Subcutaneous abdominal adipose tissue (tissue), 5 donors: ENCODE measurements at regions not wholly inside any gene's neighbourhood (a gene's known extent, or its start where the extent isn't known, plus 50 kb on each side); places are given as distances from the start of the nearest gene placed in this dataset.
"Not testable (repeated sequence)": the region's sequence is repeated elsewhere in the genome, so short reads cannot be mapped to it uniquely, and the experiment has no call there.

Experiments used
- H3K27ac ChIP-seq: one replicate; pipeline ENCODE4 v1.7.0; 2013; ENCODE audit warnings: low read depth, mild to moderate bottlenecking, inconsistent platforms, low read length, moderate library complexity
- H3K27me3 ChIP-seq, 5 donors: one replicate each; pipeline ENCODE4 v1.7.0; 2013; ENCODE audit warnings: low read length in 5 of 5, inconsistent platforms in 1 of 5; ENCODE audit not compliant: control insufficient read depth in 5 of 5, insufficient read depth in 4 of 5
- H3K36me3 ChIP-seq, 5 donors: one replicate each; pipeline ENCODE4 v1.7.0; 2013; ENCODE audit warnings: low read length in 5 of 5; ENCODE audit not compliant: control insufficient read depth in 5 of 5, insufficient read depth in 5 of 5
- H3K4me1 ChIP-seq, 5 donors: one replicate each; pipeline ENCODE4 v1.7.0; 2013; ENCODE audit warnings: low read length in 5 of 5, mild to moderate bottlenecking in 3 of 5, moderate library complexity in 1 of 5; ENCODE audit not compliant: control insufficient read depth in 5 of 5, insufficient read depth in 5 of 5
- H3K4me3 ChIP-seq, 5 donors: one replicate each; pipeline ENCODE4 v1.7.0; 2013; ENCODE audit warnings: low read length in 5 of 5, low read depth in 1 of 5
- H3K9ac ChIP-seq, 5 donors: one replicate each; pipeline ENCODE4 v1.7.0; 2013; ENCODE audit warnings: low read length in 5 of 5, mild to moderate bottlenecking in 4 of 5, moderate library complexity in 3 of 5
- H3K9me3 ChIP-seq, 5 donors: one replicate each; pipeline ENCODE4 v1.7.0; 2013; ENCODE audit warnings: low read length in 5 of 5; ENCODE audit not compliant: control insufficient read depth in 5 of 5
- donor health status: healthy.
- donor health status: healthy.
- donor health status: healthy.
- donor health status: healthy.
- donor health status: healthy.

DNA sequence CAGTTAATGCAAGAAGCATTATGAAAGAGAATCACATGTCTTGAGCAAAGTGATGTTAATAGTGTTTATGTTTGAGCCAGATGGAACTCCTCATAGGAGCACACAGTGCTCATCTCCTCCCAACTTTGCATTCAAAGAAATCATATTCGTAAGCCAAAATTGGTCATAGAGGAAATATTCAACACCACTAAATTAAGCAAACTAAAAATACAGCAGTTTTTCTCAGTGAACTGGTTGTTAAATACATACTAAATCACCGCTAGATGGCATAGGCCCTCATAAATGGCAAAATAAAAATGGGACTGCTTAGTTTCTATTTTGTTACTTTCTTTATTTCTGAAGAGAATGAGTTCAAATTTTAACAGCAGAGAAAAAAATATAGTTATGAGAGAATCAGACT, 114.3 kb downstream of the SYT15 start:
- not testable (repeated sequence) for H3K27ac ChIP-seq, H3K9me3 ChIP-seq, H3K9ac ChIP-seq, H3K36me3 ChIP-seq, H3K4me1 ChIP-seq, H3K27me3 ChIP-seq, H3K4me3 ChIP-seq

DNA sequence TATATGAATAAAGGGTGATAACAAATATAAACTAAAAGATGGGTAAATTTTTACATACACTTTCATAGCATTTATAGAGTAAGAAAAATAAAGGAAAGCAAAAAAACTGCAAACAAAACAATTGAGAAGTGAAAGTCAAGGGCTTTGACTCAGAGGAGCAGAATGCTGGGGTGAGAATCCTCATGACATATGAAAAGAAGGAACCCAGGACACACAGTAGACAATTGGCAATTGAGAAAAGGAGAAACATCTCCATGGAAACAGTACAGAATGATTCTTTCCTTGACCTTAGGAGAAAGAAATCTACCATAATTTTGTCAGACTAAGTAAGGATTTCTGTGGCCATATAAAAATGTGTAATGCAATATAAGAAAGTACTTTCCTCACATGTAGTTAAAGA, 138.3 kb downstream of the SYT15 start:
- not testable (repeated sequence) for H3K27me3 ChIP-seq, H3K27ac ChIP-seq, H3K9ac ChIP-seq, H3K4me1 ChIP-seq, H3K9me3 ChIP-seq, H3K36me3 ChIP-seq, H3K4me3 ChIP-seq

DNA sequence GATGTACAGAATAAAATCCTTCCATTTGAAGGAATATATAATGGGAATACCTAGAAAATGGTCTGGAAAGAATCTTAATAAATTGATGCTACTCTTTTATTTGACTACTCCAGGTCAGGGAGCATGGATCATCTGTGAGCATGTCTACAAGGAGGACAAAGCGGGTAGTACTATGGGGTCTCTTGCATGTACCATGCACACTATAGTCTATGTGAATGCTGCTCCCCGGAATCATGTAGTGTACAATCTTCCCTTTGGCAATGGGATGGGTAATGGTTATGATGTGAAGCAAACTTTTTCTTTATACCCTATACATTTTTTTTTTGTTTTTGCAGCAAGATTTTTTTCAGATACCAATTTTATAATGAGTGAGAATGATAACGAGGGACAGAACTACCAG, 139.1 kb downstream of the SYT15 start:
- H3K36me3 ChIP-seq, H3K4me1 ChIP-seq, H3K4me3 ChIP-seq, H3K27ac ChIP-seq, H3K9ac ChIP-seq, H3K9me3 ChIP-seq, H3K27me3 ChIP-seq: not testable (repeated sequence)

DNA sequence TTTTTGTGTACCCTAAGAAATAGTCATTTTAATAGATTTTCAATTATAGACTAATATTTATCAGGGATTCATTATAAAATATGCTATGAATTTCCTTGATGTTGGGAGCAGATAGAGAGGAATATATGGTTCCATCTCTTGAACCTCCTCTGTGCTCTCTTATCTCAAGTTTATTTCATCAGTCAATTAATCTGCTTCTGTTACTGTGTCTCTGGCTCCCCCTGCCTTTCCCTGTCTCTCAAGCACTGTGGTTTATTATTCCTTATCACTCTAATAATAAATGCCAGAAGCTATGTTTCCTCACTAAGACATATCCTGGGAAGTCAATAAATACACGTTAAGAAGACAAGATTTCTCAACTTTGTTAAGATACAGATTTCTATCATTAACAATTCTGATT, 141.5 kb downstream of the SYT15 start:
- H3K4me1 ChIP-seq, H3K9me3 ChIP-seq, H3K36me3 ChIP-seq, H3K27ac ChIP-seq, H3K27me3 ChIP-seq, H3K4me3 ChIP-seq, H3K9ac ChIP-seq: not testable (repeated sequence)

DNA sequence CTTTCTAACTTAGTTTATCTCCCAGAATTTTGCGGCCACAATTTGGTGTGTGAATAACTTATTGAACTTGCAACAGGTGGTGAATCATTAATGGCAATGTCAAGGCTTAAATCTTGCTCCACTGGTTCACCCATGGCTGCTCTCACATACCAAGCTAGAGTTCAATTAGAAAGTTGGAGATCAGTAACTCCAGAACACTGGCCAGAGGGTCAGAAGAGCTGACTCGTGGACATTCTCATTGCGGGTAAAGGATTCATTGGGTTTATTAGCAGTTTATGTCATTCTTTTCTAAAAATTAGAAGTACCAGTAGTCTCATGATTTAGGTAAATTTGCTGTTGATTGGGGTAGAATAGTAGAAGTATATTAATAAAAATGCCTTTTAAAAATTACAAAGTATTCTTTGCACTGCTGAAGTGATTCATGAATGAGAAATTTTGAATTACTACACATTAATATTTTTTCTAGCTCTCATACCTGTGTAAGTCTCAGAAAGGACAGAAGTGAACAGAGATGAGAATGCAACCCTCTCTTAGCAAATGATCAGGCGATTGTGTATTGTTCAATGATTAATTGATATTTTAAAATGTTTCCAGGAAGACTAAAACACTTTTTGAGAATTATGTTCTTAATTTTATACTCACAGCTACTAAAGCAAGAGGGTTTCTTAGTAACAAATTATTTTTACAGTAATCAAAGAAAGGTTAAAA, 142.0 kb downstream of the SYT15 start:
- H3K4me3 ChIP-seq, H3K36me3 ChIP-seq, H3K9ac ChIP-seq, H3K27me3 ChIP-seq, H3K27ac ChIP-seq, H3K9me3 ChIP-seq, H3K4me1 ChIP-seq: not testable (repeated sequence)

DNA sequence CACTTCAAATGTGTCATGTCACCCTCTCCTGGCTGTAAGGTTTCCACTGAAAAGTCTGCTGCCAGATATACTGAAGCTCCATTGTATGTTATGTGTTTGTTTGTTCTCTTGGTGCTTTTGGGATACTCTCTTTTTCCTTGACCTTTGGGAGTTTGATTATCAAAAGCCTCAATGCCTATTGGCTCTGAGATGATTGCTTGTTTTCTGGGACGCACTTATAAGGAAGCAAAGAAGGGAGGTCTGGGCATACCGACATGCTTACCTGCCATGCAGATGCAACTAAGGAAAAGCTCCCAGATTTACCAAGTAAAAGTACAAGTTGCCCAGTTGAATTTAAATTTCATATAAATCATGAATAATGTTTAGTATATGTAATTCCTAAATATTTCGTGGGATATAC, 145.3 kb downstream of the SYT15 start:
- H3K27ac ChIP-seq, H3K9ac ChIP-seq, H3K4me1 ChIP-seq, H3K36me3 ChIP-seq, H3K4me3 ChIP-seq, H3K27me3 ChIP-seq, H3K9me3 ChIP-seq: not testable (repeated sequence)

DNA sequence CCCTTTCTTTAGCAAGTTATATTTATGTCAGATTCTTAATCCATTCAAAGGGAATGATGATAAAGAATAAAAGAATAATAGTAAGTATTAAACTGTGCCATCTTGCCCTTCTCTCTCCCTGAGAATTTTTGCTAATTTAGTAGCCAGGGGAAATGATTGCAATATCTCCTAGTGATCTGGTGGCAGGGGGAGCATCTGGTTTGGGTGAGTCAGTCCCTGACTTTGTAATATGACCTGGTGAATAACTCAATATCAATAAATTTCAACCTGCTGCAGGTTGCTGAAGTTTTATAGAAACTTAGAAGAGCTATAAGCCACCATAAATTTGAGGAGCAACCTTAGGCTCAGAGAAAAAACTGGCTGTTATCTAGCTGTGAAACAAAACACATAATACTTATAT, 149.4 kb downstream of the SYT15 start:
- not testable (repeated sequence) for H3K27me3 ChIP-seq, H3K4me3 ChIP-seq, H3K27ac ChIP-seq, H3K36me3 ChIP-seq, H3K4me1 ChIP-seq, H3K9ac ChIP-seq, H3K9me3 ChIP-seq

DNA sequence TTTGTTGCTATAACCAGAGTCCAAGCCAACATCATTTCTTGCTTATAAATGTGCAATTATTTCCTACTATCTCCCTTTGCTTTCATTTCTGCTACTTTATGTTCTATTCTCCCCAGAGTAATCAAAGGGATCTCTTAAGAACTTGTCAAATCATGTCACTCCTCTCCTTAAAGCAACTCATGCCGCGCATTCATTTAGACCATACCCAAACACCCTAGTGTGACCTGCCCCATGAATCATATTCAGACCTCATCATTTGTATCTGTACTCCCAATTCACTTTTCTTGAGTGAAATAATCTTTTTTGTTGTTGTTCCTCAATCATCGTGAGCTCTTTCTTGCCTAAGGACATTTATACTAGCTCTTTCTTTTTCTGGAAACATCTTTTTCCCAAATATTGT, 151.8 kb downstream of the SYT15 start:
- H3K27ac ChIP-seq, H3K36me3 ChIP-seq, H3K4me1 ChIP-seq, H3K27me3 ChIP-seq, H3K9me3 ChIP-seq, H3K4me3 ChIP-seq, H3K9ac ChIP-seq: not testable (repeated sequence)

DNA sequence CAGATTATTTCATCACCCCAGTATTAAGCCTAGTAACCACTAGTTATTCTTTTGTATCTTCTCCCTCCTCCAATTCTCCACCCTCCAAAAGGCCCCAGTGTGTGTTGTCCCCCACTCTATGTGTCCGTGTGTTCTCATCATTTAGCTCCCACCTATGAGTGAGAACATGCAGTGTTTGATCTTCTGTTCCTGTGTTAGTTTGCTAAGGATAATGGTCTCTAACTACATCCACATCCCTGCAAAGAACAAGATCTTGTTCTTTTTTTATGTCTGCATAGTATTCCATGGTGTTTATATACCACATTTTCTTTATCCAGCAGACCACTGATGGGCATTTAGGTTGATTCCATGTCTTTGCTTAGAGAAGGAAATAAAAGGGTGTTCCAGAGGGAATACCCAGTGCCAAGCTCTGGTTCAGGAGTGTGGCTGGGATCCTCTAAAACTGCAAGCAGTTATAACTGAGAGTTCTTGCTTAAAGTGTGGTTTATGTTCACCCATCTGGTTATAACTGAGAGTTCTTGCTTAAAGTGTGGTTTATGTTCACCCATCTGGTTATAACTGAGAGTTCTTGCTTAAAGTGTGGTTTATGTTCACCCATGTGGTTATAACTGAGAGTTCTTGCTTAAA, 154.8 kb downstream of the SYT15 start:
- H3K9me3 ChIP-seq, H3K27ac ChIP-seq, H3K4me3 ChIP-seq, H3K36me3 ChIP-seq, H3K27me3 ChIP-seq, H3K9ac ChIP-seq, H3K4me1 ChIP-seq: not testable (repeated sequence)

DNA sequence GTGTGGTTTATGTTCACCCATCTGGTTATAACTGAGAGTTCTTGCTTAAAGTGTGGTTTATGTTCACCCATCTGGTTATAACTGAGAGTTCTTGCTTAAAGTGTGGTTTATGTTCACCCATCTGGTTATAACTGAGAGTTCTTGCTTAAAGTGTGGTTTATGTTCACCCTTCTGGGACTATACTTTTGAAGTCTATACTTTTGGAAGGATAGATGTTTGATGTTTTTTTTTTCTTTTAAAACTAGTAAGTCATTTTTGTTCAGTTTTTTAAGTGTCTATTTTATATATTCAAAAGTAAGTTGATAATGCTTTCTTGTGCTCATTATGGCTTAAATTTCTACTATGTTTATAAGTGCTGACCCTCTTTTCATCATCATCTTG, 155.3 kb downstream of the SYT15 start:
- H3K4me1 ChIP-seq, H3K27me3 ChIP-seq, H3K36me3 ChIP-seq, H3K4me3 ChIP-seq, H3K27ac ChIP-seq, H3K9me3 ChIP-seq, H3K9ac ChIP-seq: not testable (repeated sequence)

DNA sequence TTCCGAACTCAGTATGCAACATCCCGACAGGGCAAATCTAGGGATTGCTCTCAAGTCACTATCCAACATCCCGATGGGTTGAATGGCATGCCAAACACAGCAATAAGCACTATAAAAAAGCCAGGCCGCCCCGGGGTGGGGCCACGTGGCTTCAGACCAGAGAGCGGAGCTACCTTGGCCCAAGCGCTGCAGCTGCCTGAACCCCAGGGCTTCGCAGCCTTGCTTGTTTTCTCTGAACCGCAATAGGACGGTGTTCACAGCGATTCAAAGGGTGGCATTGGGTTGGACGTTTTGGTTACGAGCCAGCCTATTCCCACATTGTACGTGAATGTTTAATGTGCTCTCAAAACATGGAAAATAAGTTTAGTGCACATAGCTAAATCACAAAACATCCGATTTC, 161.0 kb downstream of the SYT15 start:
- H3K4me3 ChIP-seq, H3K36me3 ChIP-seq, H3K9ac ChIP-seq, H3K9me3 ChIP-seq, H3K27me3 ChIP-seq, H3K4me1 ChIP-seq, H3K27ac ChIP-seq: not testable (repeated sequence)
